ENCODE measurements at regions not wholly inside any gene's neighbourhood (a gene's known extent, or its start where the extent isn't known, plus 50 kb on each side); places are given as distances from the start of the nearest gene placed in this dataset.

- TF ChIP-seq POLR2AphosphoS5 (IDR thresholded peaks at IDR 0.05): no peak
- TF ChIP-seq, protein P1, sequence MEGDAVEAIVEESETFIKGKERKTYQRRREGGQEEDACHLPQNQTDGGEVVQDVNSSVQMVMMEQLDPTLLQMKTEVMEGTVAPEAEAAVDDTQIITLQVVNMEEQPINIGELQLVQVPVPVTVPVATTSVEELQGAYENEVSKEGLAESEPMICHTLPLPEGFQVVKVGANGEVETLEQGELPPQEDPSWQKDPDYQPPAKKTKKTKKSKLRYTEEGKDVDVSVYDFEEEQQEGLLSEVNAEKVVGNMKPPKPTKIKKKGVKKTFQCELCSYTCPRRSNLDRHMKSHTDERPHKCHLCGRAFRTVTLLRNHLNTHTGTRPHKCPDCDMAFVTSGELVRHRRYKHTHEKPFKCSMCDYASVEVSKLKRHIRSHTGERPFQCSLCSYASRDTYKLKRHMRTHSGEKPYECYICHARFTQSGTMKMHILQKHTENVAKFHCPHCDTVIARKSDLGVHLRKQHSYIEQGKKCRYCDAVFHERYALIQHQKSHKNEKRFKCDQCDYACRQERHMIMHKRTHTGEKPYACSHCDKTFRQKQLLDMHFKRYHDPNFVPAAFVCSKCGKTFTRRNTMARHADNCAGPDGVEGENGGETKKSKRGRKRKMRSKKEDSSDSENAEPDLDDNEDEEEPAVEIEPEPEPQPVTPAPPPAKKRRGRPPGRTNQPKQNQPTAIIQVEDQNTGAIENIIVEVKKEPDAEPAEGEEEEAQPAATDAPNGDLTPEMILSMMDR (IDR thresholded peaks at IDR 0.05 in 8 of 11, conservative IDR thresholded peaks at IDR 0.05 in 3 of 11): no peak
Measured at GRCh38 chrX:121169099-121170035, 122.0 kb downstream of the GLUD2 start.

All from spleen (tissue), 7 donors.